22Rv1 (cell line): ENCODE measurements at regions not wholly inside any gene's neighbourhood (a gene's known extent, or its start where the extent isn't known, plus 50 kb on each side); places are given as distances from the start of the nearest gene placed in this dataset.

Source experiments
- ZFX ChIP-seq: fragments of 450-650 bp; IDR thresholded peaks from 2 replicates; pipeline ENCODE4 v1.6.1; 2017; ENCODE audit warnings: antibody characterized with exemption, borderline replicate concordance
- TF ChIP-seq, protein P1 (sequence below): fragments of 450-650 bp; IDR thresholded peaks from 2 replicates; pipeline ENCODE4 v1.5.1; 2017; ENCODE audit warnings: mild to moderate bottlenecking

- TF ChIP-seq, protein P1, sequence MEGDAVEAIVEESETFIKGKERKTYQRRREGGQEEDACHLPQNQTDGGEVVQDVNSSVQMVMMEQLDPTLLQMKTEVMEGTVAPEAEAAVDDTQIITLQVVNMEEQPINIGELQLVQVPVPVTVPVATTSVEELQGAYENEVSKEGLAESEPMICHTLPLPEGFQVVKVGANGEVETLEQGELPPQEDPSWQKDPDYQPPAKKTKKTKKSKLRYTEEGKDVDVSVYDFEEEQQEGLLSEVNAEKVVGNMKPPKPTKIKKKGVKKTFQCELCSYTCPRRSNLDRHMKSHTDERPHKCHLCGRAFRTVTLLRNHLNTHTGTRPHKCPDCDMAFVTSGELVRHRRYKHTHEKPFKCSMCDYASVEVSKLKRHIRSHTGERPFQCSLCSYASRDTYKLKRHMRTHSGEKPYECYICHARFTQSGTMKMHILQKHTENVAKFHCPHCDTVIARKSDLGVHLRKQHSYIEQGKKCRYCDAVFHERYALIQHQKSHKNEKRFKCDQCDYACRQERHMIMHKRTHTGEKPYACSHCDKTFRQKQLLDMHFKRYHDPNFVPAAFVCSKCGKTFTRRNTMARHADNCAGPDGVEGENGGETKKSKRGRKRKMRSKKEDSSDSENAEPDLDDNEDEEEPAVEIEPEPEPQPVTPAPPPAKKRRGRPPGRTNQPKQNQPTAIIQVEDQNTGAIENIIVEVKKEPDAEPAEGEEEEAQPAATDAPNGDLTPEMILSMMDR, result no peak
- TF ChIP-seq ZFX, result no peak
Observed at GRCh38 chr3:34012102-34012461, 213.7 kb downstream of the PDCD6IP start.
